ENCODE measurements at regions not wholly inside any gene's neighbourhood (a gene's known extent, or its start where the extent isn't known, plus 50 kb on each side); places are given as distances from the start of the nearest gene placed in this dataset.

DNA sequence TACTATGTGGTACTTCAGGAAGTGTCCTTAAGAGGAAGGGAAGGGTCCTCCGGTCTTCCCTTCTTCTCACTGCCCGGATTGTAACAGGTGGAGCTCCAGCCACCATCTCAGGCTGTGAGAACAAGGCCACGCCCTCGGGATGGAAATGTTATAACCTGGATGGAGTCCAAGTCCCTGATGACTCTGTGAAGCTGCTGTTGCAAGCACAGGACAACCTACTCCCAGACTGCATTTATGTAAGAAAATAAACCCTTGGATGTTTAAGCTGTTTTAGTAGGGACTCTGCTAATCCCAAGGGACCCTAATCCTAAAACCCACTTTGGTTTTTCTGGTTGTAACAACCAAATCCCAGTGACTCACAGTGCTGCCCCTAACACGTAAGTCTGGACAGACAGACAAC, 221.6 kb downstream of the ACTL7B start:
- H3K27me3 ChIP-seq (ENCODE audit: control insufficient read depth, insufficient read depth, low read length): no peaks in the 10 kb centered on the region
- H3K4me1 ChIP-seq (ENCODE audit: control insufficient read depth, insufficient read depth, low read length): no peaks in the 10 kb centered on the region
- H3K4me3 ChIP-seq (ENCODE audit: low read length): no peak overlapping the region
- no peaks in the 10 kb centered on the region for H3K36me3 ChIP-seq (ENCODE audit: control insufficient read depth, insufficient read depth, low read length)
- H3K9me3 ChIP-seq (ENCODE audit: control insufficient read depth, low read length): no peaks in the 10 kb centered on the region
- no peak overlapping the region for H3K9ac ChIP-seq (ENCODE audit: low read length)

DNA sequence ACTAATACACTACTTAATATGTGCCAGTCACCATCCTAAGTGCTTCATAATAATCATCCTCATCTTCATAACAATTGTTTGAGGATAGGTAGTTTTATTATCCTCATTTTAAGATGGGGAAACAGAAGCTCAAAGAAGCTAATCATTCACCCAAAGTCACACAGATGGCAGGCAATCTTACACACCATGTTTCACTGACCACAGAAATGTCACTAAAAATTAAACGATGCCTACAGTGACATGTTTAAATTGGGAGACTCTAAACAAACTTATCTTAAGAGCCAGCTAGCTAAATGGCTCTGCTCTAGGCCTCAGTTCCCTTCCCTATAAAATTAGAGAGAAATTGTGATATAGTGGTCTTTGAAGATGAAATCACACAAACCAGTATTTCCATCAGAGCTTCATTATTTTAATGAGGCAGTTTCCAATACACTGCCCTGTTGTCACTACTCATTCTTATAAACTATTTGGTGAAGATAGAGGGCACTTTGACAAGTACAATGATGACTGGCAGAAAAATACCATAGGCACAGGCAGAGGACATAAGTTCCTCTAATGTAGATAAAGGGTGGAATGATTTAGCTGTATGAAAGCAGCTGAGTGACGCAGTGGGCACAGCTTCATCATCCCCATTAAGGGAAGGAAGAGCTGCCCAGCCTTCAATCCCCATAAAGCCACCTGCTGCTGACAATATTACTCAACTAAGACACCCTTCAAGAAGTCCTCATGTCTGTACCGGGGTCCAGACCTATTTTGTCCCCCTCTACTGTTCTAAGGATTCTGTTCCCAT, 224.1 kb downstream of the ACTL7B start:
- Histone ChIP-seq H3K4me1 (ENCODE audit: control insufficient read depth, insufficient read depth, low read length) (peaks cover under 1% of the 10 kb centered on the region), H3K9me3 (ENCODE audit: control insufficient read depth, low read length) (no peaks in the 10 kb centered on the region), H3K4me3 (ENCODE audit: low read length) (no peak overlapping the region), H3K9ac (ENCODE audit: low read length) (no peak overlapping the region), H3K36me3 (ENCODE audit: control insufficient read depth, insufficient read depth, low read length) (no peaks in the 10 kb centered on the region), H3K27me3 (ENCODE audit: control insufficient read depth, insufficient read depth, low read length) (no peaks in the 10 kb centered on the region)

DNA sequence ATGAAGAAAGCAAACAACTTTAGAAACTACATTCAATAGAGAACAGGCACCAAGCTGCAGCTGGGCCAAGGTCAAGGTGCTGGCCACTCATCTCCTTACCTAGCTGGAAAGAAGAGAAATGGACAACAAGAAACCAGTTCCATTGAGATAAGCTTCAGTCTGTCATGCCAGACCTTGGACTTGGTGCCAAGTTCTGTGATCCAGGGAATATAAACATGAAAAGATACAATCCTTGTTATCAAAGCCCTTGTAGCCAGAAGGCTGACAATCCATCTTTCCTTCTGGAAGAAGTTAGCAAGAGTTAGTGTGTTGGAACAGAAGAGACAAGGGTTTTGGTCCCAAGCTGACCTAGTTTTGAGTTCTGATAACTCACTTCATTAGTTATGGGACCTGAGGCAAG, 227.5 kb downstream of the ACTL7B start:
- Histone ChIP-seq H3K9me3 (ENCODE audit: control insufficient read depth, low read length) (no peaks in the 10 kb centered on the region), H3K36me3 (ENCODE audit: control insufficient read depth, insufficient read depth, low read length) (no peaks in the 10 kb centered on the region), H3K9ac (ENCODE audit: low read length) (no peak overlapping the region), H3K4me3 (ENCODE audit: low read length) (no peak overlapping the region), H3K4me1 (ENCODE audit: control insufficient read depth, insufficient read depth, low read length) (peaks cover 4% of the 10 kb centered on the region), H3K27me3 (ENCODE audit: control insufficient read depth, insufficient read depth, low read length) (no peaks in the 10 kb centered on the region)

DNA sequence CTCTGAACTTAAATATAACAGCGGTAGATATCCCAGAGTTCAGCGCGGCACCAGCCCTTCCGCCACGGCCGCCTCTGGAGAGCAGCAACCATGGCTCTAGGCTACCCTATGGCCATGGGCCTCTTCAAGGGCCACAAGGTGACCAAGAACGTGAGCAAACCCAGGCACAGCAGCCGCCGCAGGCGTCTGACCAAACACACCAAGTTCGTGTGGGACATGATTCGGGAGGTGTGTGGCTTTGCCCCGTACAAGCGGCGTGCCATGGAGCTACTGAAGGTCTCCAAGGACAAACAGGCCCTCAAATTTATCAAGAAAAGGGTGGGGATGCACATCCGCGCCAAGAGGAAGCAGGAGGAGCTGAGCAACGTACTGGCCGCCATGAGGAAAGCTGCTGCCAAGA, 229.0 kb downstream of the ACTL7B start:
- Histone ChIP-seq H3K36me3 (ENCODE audit: control insufficient read depth, insufficient read depth, low read length) (no peaks in the 10 kb centered on the region), H3K9ac (ENCODE audit: low read length) (no peak overlapping the region), H3K4me1 (ENCODE audit: control insufficient read depth, insufficient read depth, low read length) (peaks cover 4% of the 10 kb centered on the region), H3K9me3 (ENCODE audit: control insufficient read depth, low read length) (no peaks in the 10 kb centered on the region), H3K4me3 (ENCODE audit: low read length) (no peak overlapping the region), H3K27me3 (ENCODE audit: control insufficient read depth, insufficient read depth, low read length) (no peaks in the 10 kb centered on the region)

DNA sequence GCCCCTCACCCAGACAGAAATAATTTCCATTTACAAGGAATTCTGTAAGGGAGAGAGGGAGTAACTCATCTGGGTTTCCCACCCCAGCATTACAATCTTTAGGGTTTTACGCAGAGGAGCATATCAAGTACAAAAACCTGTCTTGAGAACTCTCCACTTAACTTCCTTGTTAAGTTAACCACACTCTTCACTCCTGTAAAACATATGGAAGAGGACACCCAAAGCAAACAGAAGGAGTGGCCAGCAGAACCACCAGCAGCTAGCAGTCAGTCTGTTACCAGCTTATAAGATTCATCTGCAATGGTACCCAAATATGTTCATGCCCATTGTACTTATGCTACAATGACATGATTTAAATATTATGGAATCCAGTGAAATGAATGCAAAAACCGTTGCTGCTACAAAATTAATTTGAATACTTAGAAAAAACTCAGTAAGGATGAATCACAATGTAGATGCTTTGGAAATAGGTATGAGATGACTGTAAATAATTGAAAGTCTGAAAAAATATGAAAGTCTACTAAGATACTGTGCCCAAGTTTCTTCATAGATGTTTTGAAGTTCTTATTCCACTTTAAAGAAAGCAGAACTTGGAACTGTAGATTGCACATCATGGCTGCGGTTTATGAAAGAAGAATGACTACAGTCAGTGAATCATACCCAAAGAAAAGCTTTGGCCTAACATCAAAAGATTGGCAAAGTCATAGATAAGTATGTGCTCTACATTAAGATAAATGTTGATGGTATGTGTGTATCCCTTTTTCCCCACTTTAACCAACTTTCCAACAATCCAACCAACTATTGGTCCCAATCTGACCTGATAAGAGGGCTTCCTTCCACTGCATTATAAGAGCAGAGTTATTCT, 233.6 kb downstream of the ACTL7B start:
- Histone ChIP-seq H3K9ac (ENCODE audit: low read length) (no peak overlapping the region), H3K27me3 (ENCODE audit: control insufficient read depth, insufficient read depth, low read length) (no peaks in the 10 kb centered on the region), H3K4me1 (ENCODE audit: control insufficient read depth, insufficient read depth, low read length) (peaks cover 4% of the 10 kb centered on the region), H3K4me3 (ENCODE audit: low read length) (no peak overlapping the region), H3K9me3 (ENCODE audit: control insufficient read depth, low read length) (no peaks in the 10 kb centered on the region), H3K36me3 (ENCODE audit: control insufficient read depth, insufficient read depth, low read length) (no peaks in the 10 kb centered on the region)

DNA sequence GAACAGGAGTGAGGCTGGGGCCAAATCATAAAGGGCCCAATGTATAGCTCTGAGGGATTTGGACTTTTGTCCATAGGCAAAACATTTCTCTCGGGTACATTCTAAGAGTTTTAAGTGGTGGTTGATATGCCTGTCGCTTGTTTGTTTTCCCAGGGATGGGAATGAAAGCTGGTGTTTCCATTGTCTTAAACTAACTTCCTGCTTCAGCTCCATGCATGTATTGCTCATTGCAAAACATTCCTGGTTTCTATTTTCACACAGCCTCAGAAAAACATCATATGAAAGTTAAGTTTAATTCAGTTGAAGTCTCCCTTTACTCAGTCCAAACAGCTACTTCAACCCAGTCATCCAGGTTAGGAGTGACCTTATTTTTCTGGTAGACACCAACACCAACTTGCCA, 235.0 kb downstream of the ACTL7B start:
- H3K9ac ChIP-seq (ENCODE audit: low read length): no peak overlapping the region
- H3K4me1 ChIP-seq (ENCODE audit: control insufficient read depth, insufficient read depth, low read length): no peaks in the 10 kb centered on the region
- H3K36me3 ChIP-seq (ENCODE audit: control insufficient read depth, insufficient read depth, low read length): no peaks in the 10 kb centered on the region
- H3K27me3 ChIP-seq (ENCODE audit: control insufficient read depth, insufficient read depth, low read length): no peaks in the 10 kb centered on the region
- H3K9me3 ChIP-seq (ENCODE audit: control insufficient read depth, low read length): no peaks in the 10 kb centered on the region
- no peak overlapping the region for H3K4me3 ChIP-seq (ENCODE audit: low read length)

DNA sequence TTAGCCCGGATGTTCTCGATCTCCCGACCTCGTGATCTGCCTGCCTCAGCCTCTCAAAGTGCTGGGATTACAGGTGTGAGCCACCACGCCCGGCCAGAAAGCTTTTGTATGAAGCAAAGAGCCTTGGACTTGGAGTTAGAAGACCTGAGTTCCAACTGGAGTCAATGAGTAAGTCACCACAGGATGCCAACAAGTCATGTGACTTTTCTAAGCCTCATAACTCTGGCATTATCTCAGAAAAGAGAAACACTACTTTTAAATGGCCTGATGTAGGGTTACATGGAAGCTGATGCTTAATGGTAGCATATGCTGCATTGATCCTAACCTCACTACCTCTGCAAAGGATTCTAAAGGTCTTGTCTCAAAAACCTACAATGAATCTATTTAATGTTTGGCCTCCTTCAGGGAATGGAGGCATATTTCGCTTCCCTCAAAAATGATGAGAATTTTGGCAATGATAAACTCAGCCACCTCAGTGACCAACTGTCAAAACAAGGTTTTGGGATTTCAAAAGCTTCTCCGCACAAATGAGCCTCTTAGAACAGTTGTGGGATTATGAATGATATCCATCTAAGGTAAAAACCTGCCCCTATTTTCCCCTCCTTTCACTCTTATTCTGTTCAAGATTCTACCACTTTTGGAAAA, 236.8 kb downstream of the ACTL7B start:
- Histone ChIP-seq H3K9ac (ENCODE audit: low read length) (no peak overlapping the region), H3K36me3 (ENCODE audit: control insufficient read depth, insufficient read depth, low read length) (no peaks in the 10 kb centered on the region), H3K27me3 (ENCODE audit: control insufficient read depth, insufficient read depth, low read length) (no peaks in the 10 kb centered on the region)

DNA sequence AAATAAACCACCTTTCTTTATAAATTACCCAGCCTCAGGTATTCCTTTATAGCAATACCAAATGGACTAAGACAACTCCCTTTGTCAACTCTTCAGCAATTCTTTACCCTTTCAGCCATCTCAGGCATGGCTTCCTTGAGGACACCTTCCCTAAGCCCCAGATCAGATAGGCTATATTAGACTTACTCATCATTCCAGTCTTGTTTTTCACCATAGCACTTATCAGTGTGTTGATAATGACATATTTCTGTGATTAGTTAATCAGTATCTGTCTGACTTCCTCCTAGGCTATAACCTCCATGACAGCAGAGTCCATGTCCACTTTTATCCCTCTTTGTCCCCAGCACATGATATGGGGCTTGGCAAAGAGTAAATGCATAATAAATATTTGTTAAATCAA, 238.1 kb downstream of the ACTL7B start:
- Histone ChIP-seq H3K9me3 (ENCODE audit: control insufficient read depth, low read length) (no peaks in the 10 kb centered on the region), H3K27me3 (ENCODE audit: control insufficient read depth, insufficient read depth, low read length) (no peaks in the 10 kb centered on the region), H3K4me1 (ENCODE audit: control insufficient read depth, insufficient read depth, low read length) (no peaks in the 10 kb centered on the region), H3K36me3 (ENCODE audit: control insufficient read depth, insufficient read depth, low read length) (no peaks in the 10 kb centered on the region), H3K4me3 (ENCODE audit: low read length) (no peak overlapping the region), H3K9ac (ENCODE audit: low read length) (no peak overlapping the region)

More for the DNA sequence above, 236.8 kb downstream of the ACTL7B start:
- H3K9me3 ChIP-seq (ENCODE audit: control insufficient read depth, low read length): no peaks in the 10 kb centered on the region
- H3K4me3 ChIP-seq (ENCODE audit: low read length): no peak overlapping the region
- no peaks in the 10 kb centered on the region for H3K4me1 ChIP-seq (ENCODE audit: control insufficient read depth, insufficient read depth, low read length)

DNA sequence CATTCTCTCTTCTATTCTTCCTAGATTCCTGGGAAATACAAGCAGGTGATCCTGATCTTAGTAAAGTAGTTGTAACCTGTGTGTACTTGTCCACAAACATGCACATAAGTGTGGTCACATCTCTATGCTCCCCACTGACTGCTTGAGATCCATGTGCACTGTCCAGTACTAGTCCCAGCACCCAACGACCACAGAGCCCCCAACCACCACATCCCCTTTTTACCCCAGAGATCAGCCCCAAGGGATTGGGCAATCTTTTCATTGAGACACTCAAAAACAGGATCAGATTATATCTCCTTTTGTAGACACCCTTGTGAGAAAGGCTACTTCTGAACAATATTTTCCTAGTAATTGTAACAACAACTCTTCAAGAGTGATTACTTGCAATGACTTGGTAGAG, 240.6 kb downstream of the ACTL7B start:
- Histone ChIP-seq H3K9ac (ENCODE audit: low read length) (no peak overlapping the region), H3K9me3 (ENCODE audit: control insufficient read depth, low read length) (no peaks in the 10 kb centered on the region), H3K36me3 (ENCODE audit: control insufficient read depth, insufficient read depth, low read length) (no peaks in the 10 kb centered on the region), H3K4me3 (ENCODE audit: low read length) (no peak overlapping the region), H3K27me3 (ENCODE audit: control insufficient read depth, insufficient read depth, low read length) (no peaks in the 10 kb centered on the region), H3K4me1 (ENCODE audit: control insufficient read depth, insufficient read depth, low read length) (no peaks in the 10 kb centered on the region)

DNA sequence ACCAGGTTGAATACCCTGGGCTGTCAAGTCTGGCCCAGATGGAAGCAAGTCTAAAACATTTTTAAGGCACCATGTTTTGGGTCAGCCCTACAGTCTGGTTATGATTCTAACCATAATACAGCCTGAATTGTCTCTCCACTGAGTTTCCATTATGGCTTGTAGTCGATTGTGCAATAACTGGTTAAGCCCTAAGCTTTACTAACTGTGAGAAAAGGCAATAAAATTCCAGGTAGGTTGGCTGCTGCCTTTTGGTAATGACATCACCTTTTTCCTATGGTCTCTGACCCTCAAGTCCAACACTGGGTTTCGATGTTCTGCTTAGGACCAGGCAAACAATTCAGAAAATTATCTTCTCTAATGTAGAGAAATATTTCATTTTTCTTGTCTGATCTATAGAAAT, 243.3 kb downstream of the ACTL7B start:
- Histone ChIP-seq H3K9me3 (ENCODE audit: control insufficient read depth, low read length) (no peaks in the 10 kb centered on the region), H3K4me1 (ENCODE audit: control insufficient read depth, insufficient read depth, low read length) (no peaks in the 10 kb centered on the region), H3K36me3 (ENCODE audit: control insufficient read depth, insufficient read depth, low read length) (no peaks in the 10 kb centered on the region), H3K9ac (ENCODE audit: low read length) (no peak overlapping the region), H3K27me3 (ENCODE audit: control insufficient read depth, insufficient read depth, low read length) (no peaks in the 10 kb centered on the region), H3K4me3 (ENCODE audit: low read length) (no peak overlapping the region)

DNA sequence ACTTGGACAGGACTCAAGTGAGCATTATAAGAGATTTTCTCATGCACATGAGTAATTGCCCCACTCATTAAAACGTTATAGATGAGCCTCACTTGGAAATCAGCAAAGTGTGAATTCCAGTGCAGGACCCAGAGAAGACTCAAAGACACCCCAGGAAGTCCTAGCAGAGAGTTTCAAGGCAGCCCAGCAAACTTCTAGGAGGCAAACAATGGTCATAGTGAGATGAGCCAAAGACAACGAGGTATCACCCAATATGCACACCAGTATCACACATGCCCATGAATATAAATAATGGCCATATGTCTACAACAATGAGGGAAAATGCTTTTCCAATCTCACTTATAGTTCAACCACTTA, 245.9 kb downstream of the ACTL7B start:
- H3K4me1 ChIP-seq (ENCODE audit: control insufficient read depth, insufficient read depth, low read length): no peaks in the 10 kb centered on the region
- H3K9me3 ChIP-seq (ENCODE audit: control insufficient read depth, low read length): no peaks in the 10 kb centered on the region
- no peaks in the 10 kb centered on the region for H3K27me3 ChIP-seq (ENCODE audit: control insufficient read depth, insufficient read depth, low read length)
- no peak overlapping the region for H3K4me3 ChIP-seq (ENCODE audit: low read length)
- H3K9ac ChIP-seq (ENCODE audit: low read length): no peak overlapping the region
- H3K36me3 ChIP-seq (ENCODE audit: control insufficient read depth, insufficient read depth, low read length): no peaks in the 10 kb centered on the region

DNA sequence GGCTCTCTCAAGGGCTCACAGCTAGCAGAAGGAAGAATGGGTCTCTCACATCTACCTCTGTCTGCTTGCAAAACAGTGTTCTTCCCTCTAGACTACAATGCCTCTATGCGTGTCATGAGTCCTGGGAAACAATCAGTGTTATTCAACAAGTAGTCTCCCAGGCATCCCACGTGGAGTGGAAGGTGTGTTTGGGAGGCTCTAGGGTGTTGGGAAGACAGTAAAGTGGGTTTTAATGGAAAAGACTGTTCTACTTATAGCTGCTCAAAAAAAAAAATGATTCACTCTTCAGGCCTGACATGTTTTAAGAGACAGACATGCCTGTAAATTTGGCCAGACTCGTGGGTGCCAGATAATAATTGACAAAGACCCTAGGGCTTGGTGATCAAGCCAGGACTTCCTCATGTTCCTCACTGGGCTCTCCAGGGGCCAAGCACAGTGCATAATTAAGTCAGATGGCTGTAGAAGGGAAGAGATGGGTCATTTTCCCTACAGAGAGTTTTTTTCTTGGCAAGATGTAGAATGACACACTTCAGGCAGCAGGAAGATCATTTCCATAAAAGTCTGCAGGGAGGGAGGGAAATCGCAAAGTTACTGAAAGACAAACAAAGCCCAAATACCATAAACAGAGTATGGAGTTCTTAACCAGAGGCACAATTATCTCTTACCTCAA, 246.4 kb downstream of the ACTL7B start:
- no peaks in the 10 kb centered on the region for H3K27me3 ChIP-seq (ENCODE audit: control insufficient read depth, insufficient read depth, low read length)
- H3K36me3 ChIP-seq (ENCODE audit: control insufficient read depth, insufficient read depth, low read length): no peaks in the 10 kb centered on the region
- H3K4me3 ChIP-seq (ENCODE audit: low read length): no peak overlapping the region
- H3K4me1 ChIP-seq (ENCODE audit: control insufficient read depth, insufficient read depth, low read length): no peaks in the 10 kb centered on the region
- no peak overlapping the region for H3K9ac ChIP-seq (ENCODE audit: low read length)
- H3K9me3 ChIP-seq (ENCODE audit: control insufficient read depth, low read length): no peaks in the 10 kb centered on the region

Measured in mucosa of stomach (tissue), 1 donor.